ENCODE measurements at regions not wholly inside any gene's neighbourhood (a gene's known extent, or its start where the extent isn't known, plus 50 kb on each side); places are given as distances from the start of the nearest gene placed in this dataset.

GRCh38 chr13:39816936-39817335 is 161.5 kb downstream of the COG6 start (continued):
- no peak for TF ChIP-seq ZNF462 (CRISPR knock-in tag; IDR thresholded peaks at IDR 0.05)

- DNase-seq (ENCODE audit: low spot score) (no peak), ATAC-seq (no peak)
- Histone ChIP-seq H2AFZ (no peak overlapping the region), H3K4me2 (no peak overlapping the region), H3F3A (replicated peaks; ENCODE audit: low read depth) (no peaks in the 10 kb centered on the region), H3K4me3 (no peak overlapping the region), H3K4me1 (ENCODE audit: insufficient read depth) (peaks cover 18% of the 10 kb centered on the region), H3K79me2 (replicated peaks; ENCODE audit: insufficient read depth) (no peaks in the 10 kb centered on the region), H3K36me3 (ENCODE audit: insufficient read depth) (no peaks in the 10 kb centered on the region), H3K9me2 (ENCODE audit: insufficient read depth) (no peaks in the 10 kb centered on the region), H3K27ac (ENCODE audit: low read depth) (no peak overlapping the region), H3K27me3 (ENCODE audit: insufficient read depth) (no peaks in the 10 kb centered on the region), H4K20me1 (replicated peaks; ENCODE audit: insufficient read depth) (no peaks in the 10 kb centered on the region)
- Mint-ChIP-seq H3K9me3 (no peaks in the 10 kb centered on the region), H3K36me3 (ENCODE audit: low read depth) (no peaks in the 10 kb centered on the region), H3K4me3 (no peak overlapping the region), H3K27me3 (ENCODE audit: insufficient read depth, low read depth, poor library complexity) (peaks cover 3% of the 10 kb centered on the region), H3K27ac (no peak overlapping the region), H3K4me1 (peaks cover 35% of the 10 kb centered on the region)
- no peak for TF ChIP-seq POLR2AphosphoS5 (IDR thresholded peaks at IDR 0.05; ENCODE audit: low read depth)
- TF ChIP-seq ZNF331 (CRISPR knock-in tag; IDR thresholded peaks at IDR 0.05; ENCODE audit: low read depth): no peak
- TF ChIP-seq EZH2 (IDR thresholded peaks at IDR 0.05; ENCODE audit: low read depth, unreplicated experiment): no peak
- TF ChIP-seq ZNF114 (CRISPR knock-in tag; IDR thresholded peaks at IDR 0.05): no peak
- no peak for TF ChIP-seq STAT1 (IDR thresholded peaks at IDR 0.05; ENCODE audit: unreplicated experiment)
- TF ChIP-seq ZNF462 (CRISPR knock-in tag; IDR thresholded peaks at IDR 0.05): no peak
- TF ChIP-seq EZH2phosphoT487 (IDR thresholded peaks at IDR 0.05; ENCODE audit: unreplicated experiment): no peak
- no peak for TF ChIP-seq ETS1 (IDR thresholded peaks at IDR 0.05)
- TF ChIP-seq CREB1 (CRISPR knock-in tag; IDR thresholded peaks at IDR 0.05; ENCODE audit: low read depth): no peak
- no peak for TF ChIP-seq JUNB (IDR thresholded peaks at IDR 0.05; ENCODE audit: unreplicated experiment)
These were observed 163.5 kb downstream of the COG6 start for GRCh38 chr13:39818953-39819352.

Data from GM23338 (cell line).